ENCODE measurements at regions not wholly inside any gene's neighbourhood (a gene's known extent, or its start where the extent isn't known, plus 50 kb on each side); places are given as distances from the start of the nearest gene placed in this dataset.

GRCh38 chr2:184114439-184114838, 483.9 kb upstream of the ZNF804A start:
- no peaks in the 10 kb centered on the region for H3K9me3 ChIP-seq
- no peak for DNase-seq (ENCODE audit: low spot score)
- no peak for TF ChIP-seq CTCF (IDR thresholded peaks at IDR 0.05)
- no peak for TF ChIP-seq POLR2AphosphoS5 (IDR thresholded peaks at IDR 0.05)
- TF ChIP-seq POLR2A (IDR thresholded peaks at IDR 0.05) = no peak
- 38% methylated on average over 1 of the region's 1 CpG for WGBS
- no peaks in the 10 kb centered on the region for H3K27me3 ChIP-seq (replicated peaks; ENCODE audit: insufficient read depth)
- no peak overlapping the region for H3K4me3 ChIP-seq
- no peaks in the 10 kb centered on the region for H3K36me3 ChIP-seq
- H3K4me1 ChIP-seq (replicated peaks) = no peaks in the 10 kb centered on the region
- intact Hi-C loops (cut with DNase I) = no loop called here
- no peak overlapping the region for H3K27ac ChIP-seq

- TF ChIP-seq POLR2AphosphoS5 (IDR thresholded peaks at IDR 0.05) (no peak), CTCF (IDR thresholded peaks at IDR 0.05) (no peak), POLR2A (IDR thresholded peaks at IDR 0.05) (no peak)
- 91% methylated on average over 1 of the region's 1 CpG for WGBS
- DNase-seq (ENCODE audit: low spot score) = no peak
- Histone ChIP-seq H3K27ac (no peak overlapping the region), H3K4me1 (replicated peaks) (no peaks in the 10 kb centered on the region), H3K27me3 (replicated peaks; ENCODE audit: insufficient read depth) (no peaks in the 10 kb centered on the region), H3K9me3 (no peaks in the 10 kb centered on the region), H3K36me3 (no peaks in the 10 kb centered on the region), H3K4me3 (no peak overlapping the region)
- intact Hi-C loops (cut with DNase I) = no loop called here
Measured at GRCh38 chr2:184119989-184120800, 478.1 kb upstream of the ZNF804A start.

GRCh38 chr2:184125867-184126266, 472.5 kb upstream of the ZNF804A start:
- WGBS = 92% methylated on average over 2 of the region's 2 CpGs
- Histone ChIP-seq H3K27me3 (replicated peaks; ENCODE audit: insufficient read depth) (no peaks in the 10 kb centered on the region), H3K9me3 (no peaks in the 10 kb centered on the region), H3K27ac (no peak overlapping the region), H3K4me3 (no peak overlapping the region), H3K4me1 (replicated peaks) (no peaks in the 10 kb centered on the region), H3K36me3 (no peaks in the 10 kb centered on the region)
- no peak for DNase-seq (ENCODE audit: low spot score)
- intact Hi-C loops (cut with DNase I) = no loop called here
- TF ChIP-seq CTCF (IDR thresholded peaks at IDR 0.05) = no peak
- TF ChIP-seq POLR2AphosphoS5 (IDR thresholded peaks at IDR 0.05) = no peak
- TF ChIP-seq POLR2A (IDR thresholded peaks at IDR 0.05) = no peak

- Histone ChIP-seq H3K27me3 (replicated peaks; ENCODE audit: insufficient read depth) (no peaks in the 10 kb centered on the region), H3K27ac (no peak overlapping the region), H3K4me3 (no peak overlapping the region), H3K4me1 (replicated peaks) (no peaks in the 10 kb centered on the region), H3K36me3 (no peaks in the 10 kb centered on the region), H3K9me3 (no peaks in the 10 kb centered on the region)
- WGBS = 38% methylated on average over 1 of the region's 1 CpG
- intact Hi-C loops (cut with DNase I) = no loop called here
- TF ChIP-seq POLR2AphosphoS5 (IDR thresholded peaks at IDR 0.05) (no peak), POLR2A (IDR thresholded peaks at IDR 0.05) (no peak), CTCF (IDR thresholded peaks at IDR 0.05) (no peak)
- no peak for DNase-seq (ENCODE audit: low spot score)
Measured at GRCh38 chr2:184129073-184129472, 469.3 kb upstream of the ZNF804A start.

- Histone ChIP-seq H3K36me3 (no peaks in the 10 kb centered on the region), H3K9me3 (no peaks in the 10 kb centered on the region), H3K4me3 (no peak overlapping the region), H3K27ac (no peak overlapping the region), H3K4me1 (replicated peaks) (no peaks in the 10 kb centered on the region), H3K27me3 (replicated peaks; ENCODE audit: insufficient read depth) (no peaks in the 10 kb centered on the region)
- 85% methylated on average over 1 of the region's 1 CpG for WGBS
- no peak for TF ChIP-seq CTCF (IDR thresholded peaks at IDR 0.05)
- TF ChIP-seq POLR2A (IDR thresholded peaks at IDR 0.05) = no peak
- no peak for TF ChIP-seq POLR2AphosphoS5 (IDR thresholded peaks at IDR 0.05)
- DNase-seq (ENCODE audit: low spot score) = no peak
- intact Hi-C loops (cut with DNase I) = no loop called here
Measured at GRCh38 chr2:184137955-184138354, 460.4 kb upstream of the ZNF804A start.
